HEK293 (cell line): ENCODE measurements at regions not wholly inside any gene's neighbourhood (a gene's known extent, or its start where the extent isn't known, plus 50 kb on each side); places are given as distances from the start of the nearest gene placed in this dataset.

Experiments
- CTCF ChIA-PET: fragments of 350-600 bp; formaldehyde crosslinking; extraction: SDS; loops from one replicate; lab custom pipeline; 2021; ENCODE audit warnings: antibody characterized with exemption; lab: Yijun Ruan, JAX
- POLR2A ChIA-PET: fragments of 300-600 bp; formaldehyde crosslinking; extraction: SDS; loops from one replicate; lab custom pipeline; 2020; ENCODE audit warnings: antibody characterized with exemption, inconsistent platforms; lab: Yijun Ruan, JAX
- H3K27ac ChIP-seq: fragments of 200-500 bp; sonication (Bioruptor generic); 2 replicates; pipeline ENCODE4 v1.5.1; 2014; ENCODE audit warnings: low read depth, low read length, control low read depth, inconsistent platforms; ENCODE audit errors: extremely low read depth
- H3K36me3 ChIP-seq, 2 experiments: fragments of 200-500 bp in 1 of 2; sonication (Bioruptor generic) in 1 of 2; 1 replicate in 1 of 2; 2 replicates in 1 of 2; pipeline ENCODE4 v1.5.1; 2014 to 2017; ENCODE audit warnings: inconsistent platforms in 2 of 2, low read length in 2 of 2; ENCODE audit not compliant: control insufficient read depth in 2 of 2, insufficient read depth in 1 of 2
- H3K4me1 ChIP-seq: fragments of 200-500 bp; sonication (Bioruptor generic); 2 replicates; pipeline ENCODE4 v1.5.1; 2014; ENCODE audit warnings: mild to moderate bottlenecking, low read length, inconsistent platforms; ENCODE audit not compliant: control insufficient read depth, insufficient read depth
- H3K4me3 ChIP-seq: 2 replicates; pipeline ENCODE4 v1.5.1; 2011; ENCODE audit warnings: low read depth, mild to moderate bottlenecking, control low read depth, low read length, moderate library complexity
- H3K9me3 ChIP-seq: fragments of 200-500 bp; sonication (Bioruptor generic); 2 replicates; pipeline ENCODE4 v1.5.1; 2014; ENCODE audit warnings: low read depth, low read length, inconsistent platforms; ENCODE audit not compliant: control insufficient read depth, insufficient read depth
- BCL11A ChIP-seq: fragments of 450-650 bp; formaldehyde crosslinking; IDR thresholded peaks from 2 replicates; pipeline ENCODE4 v1.5.1; 2016; ENCODE audit warnings: low read depth, missing biosample characterization, missing genetic modification characterization
- KLF10 ChIP-seq: fragments of 450-650 bp; IDR thresholded peaks from 2 replicates; pipeline ENCODE4 v1.5.1; 2018; ENCODE audit warnings: missing biosample characterization, mild to moderate bottlenecking, missing genetic modification characterization
- SCRT2 ChIP-seq: fragments of 450-650 bp; formaldehyde crosslinking; IDR thresholded peaks from 2 replicates; pipeline ENCODE4 v1.5.1; 2016; ENCODE audit warnings: missing biosample characterization, missing genetic modification characterization
- SP3 ChIP-seq: fragments of 450-650 bp; formaldehyde crosslinking; IDR thresholded peaks from 2 replicates; pipeline ENCODE4 v1.5.1; 2016; ENCODE audit warnings: missing biosample characterization, missing genetic modification characterization
- WT1 ChIP-seq: fragments of 450-650 bp; formaldehyde crosslinking; IDR thresholded peaks from 2 replicates; pipeline ENCODE4 v1.5.1; 2016; ENCODE audit warnings: missing biosample characterization, missing genetic modification characterization
- ZIC2 ChIP-seq: fragments of 450-650 bp; formaldehyde crosslinking; IDR thresholded peaks from 2 replicates; pipeline ENCODE4 v1.5.1; 2016; ENCODE audit warnings: missing biosample characterization, missing genetic modification characterization
- ZNF174 ChIP-seq: fragments of 450-650 bp; formaldehyde crosslinking; IDR thresholded peaks from 2 replicates; pipeline ENCODE4 v1.5.0; 2017; ENCODE audit warnings: missing biosample characterization, mild to moderate bottlenecking, missing genetic modification characterization
- ZNF223 ChIP-seq: fragments of 450-650 bp; formaldehyde crosslinking; IDR thresholded peaks from 2 replicates; pipeline ENCODE4 v1.5.1; 2016; ENCODE audit warnings: missing biosample characterization, missing genetic modification characterization
- ZNF366 ChIP-seq: fragments of 450-650 bp; formaldehyde crosslinking; conservative IDR thresholded peaks from 2 replicates; pipeline ENCODE4 v1.5.1; 2016; ENCODE audit warnings: missing biosample characterization, missing genetic modification characterization
- ZNF426 ChIP-seq: fragments of 450-650 bp; formaldehyde crosslinking; IDR thresholded peaks from 2 replicates; pipeline ENCODE4 v1.5.1; 2017; ENCODE audit warnings: missing biosample characterization, missing genetic modification characterization, mild to moderate bottlenecking, inconsistent platforms, moderate library complexity
- ZNF473 ChIP-seq: fragments of 450-650 bp; formaldehyde crosslinking; IDR thresholded peaks from 2 replicates; pipeline ENCODE4 v1.5.1; 2017; ENCODE audit warnings: missing biosample characterization, missing genetic modification characterization
- ZNF548 ChIP-seq: fragments of 450-650 bp; formaldehyde crosslinking; IDR thresholded peaks from 2 replicates; pipeline ENCODE4 v1.5.1; 2016; ENCODE audit warnings: missing biosample characterization, missing genetic modification characterization
- ZNF585B ChIP-seq: fragments of 450-650 bp; formaldehyde crosslinking; IDR thresholded peaks from 2 replicates; pipeline ENCODE4 v1.5.1; 2016; ENCODE audit warnings: missing biosample characterization, missing genetic modification characterization
- ZNF621 ChIP-seq: fragments of 450-650 bp; formaldehyde crosslinking; IDR thresholded peaks from 2 replicates; pipeline ENCODE4 v1.5.1; 2017; ENCODE audit warnings: missing biosample characterization, missing genetic modification characterization
- ZNF664 ChIP-seq: fragments of 450-650 bp; formaldehyde crosslinking; IDR thresholded peaks from 2 replicates; pipeline ENCODE4 v1.5.1; 2016; ENCODE audit warnings: missing biosample characterization, missing genetic modification characterization
- TF ChIP-seq, protein P1 (sequence below): fragments of 450-650 bp; formaldehyde crosslinking; IDR thresholded peaks from 2 replicates; pipeline ENCODE4 v1.5.1; 2017; ENCODE audit warnings: missing biosample characterization, missing genetic modification characterization
- TF ChIP-seq, protein P2 (sequence below): fragments of 450-650 bp; formaldehyde crosslinking; IDR thresholded peaks from 2 replicates; pipeline ENCODE4 v1.5.1; 2016; ENCODE audit warnings: missing biosample characterization, missing genetic modification characterization
- TF ChIP-seq, protein P3 (sequence below): fragments of 450-650 bp; formaldehyde crosslinking; IDR thresholded peaks from 2 replicates; pipeline ENCODE4 v1.5.1; 2016; ENCODE audit warnings: missing biosample characterization, missing genetic modification characterization

DNA sequence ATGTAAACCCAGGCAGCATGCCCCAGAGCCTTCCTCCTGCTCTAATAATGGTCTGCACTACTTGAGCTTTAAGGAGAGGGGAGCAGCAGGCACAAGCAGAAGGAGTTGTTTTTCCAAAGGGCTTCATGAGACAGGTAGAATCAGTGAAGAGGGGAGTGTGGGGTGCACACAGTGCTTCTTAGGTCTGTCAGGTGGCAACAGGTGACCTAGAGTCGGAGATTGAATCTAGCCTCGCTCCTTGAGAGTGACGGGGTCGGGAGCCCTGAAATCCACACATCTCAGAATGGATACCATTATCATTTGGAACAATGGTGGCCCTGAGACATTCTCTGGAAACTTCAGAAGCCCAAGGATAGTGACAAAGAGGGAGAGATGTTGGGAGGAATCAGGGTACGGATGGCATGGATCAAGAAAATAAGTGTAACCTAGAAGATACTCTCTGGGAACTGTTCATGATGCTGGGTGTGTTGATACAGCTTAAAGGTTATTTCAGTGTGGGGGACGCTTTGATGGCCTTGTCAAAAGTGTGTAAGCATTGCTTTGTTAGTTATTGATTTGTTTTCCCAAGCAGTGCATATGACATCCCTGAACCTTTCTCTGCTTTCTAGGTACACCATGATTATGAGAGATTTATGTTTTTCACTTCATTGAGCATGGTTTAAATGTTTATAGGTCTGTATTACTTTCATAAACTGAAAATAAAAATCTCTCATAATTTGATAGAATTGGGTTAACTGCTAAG lies 77.8 kb upstream of the L3MBTL3 start:
- no peaks in the 10 kb centered on the region for H3K4me1 ChIP-seq
- H3K4me3 ChIP-seq: no peak overlapping the region
- no peaks in the 10 kb centered on the region for H3K36me3 ChIP-seq
- no peak overlapping the region for H3K27ac ChIP-seq
- POLR2A ChIA-PET: no interaction called here
- CTCF ChIA-PET: interaction anchor here (0.6 to 1.4 kb wide), 3 partner anchors 80 to 343 kb away, joined by 3 read pairs; no protein-coding TSS in a partner anchor
- no peaks in the 10 kb centered on the region for H3K9me3 ChIP-seq
- TF ChIP-seq SCRT2 (tag by site-specific recombination) (peak; percentile 52), ZNF585B (no peak)

DNA sequence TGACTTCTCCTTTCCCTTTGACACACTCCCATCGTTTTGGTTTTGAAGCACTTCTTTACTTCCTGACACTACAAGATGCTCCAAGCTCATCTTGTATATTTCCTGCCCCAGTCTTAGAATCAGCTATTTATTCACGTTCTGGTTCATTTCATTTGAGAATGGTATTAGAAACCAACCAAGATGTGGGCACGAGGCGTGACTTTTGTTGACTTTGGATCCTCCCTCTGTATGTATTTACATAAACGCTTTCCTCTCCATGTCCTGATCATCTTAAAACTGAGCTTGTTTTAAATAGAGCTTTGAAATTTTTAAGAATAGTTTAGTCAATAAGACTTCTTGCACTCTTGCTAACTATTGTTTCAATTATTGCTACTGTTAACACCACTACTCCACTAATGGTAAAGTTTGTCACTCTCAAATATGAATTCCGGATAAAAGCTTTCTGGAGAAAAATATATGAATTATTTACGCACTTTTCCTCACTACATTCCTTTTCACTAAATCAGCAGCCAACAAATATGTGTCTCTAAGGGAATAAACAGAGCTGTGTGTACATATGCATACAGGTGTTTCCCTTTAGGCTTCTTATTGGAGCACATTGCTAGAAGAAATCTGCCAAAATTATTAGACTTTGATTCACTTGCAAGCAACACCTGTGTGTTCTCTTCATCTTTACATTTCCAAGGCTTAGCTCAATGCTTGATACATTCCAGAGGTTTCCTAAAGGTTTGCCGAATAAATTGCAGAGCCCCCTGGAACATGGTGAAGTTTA lies 77.3 kb upstream of the TMEM244 start:
- H3K27ac ChIP-seq: no peak overlapping the region
- POLR2A ChIA-PET: interaction anchor here (0.5 kb wide), 1 partner anchor 25 kb away, joined by 6 read pairs; no protein-coding TSS in a partner anchor
- H3K9me3 ChIP-seq: no peaks in the 10 kb centered on the region
- H3K4me1 ChIP-seq: no peaks in the 10 kb centered on the region
- CTCF ChIA-PET: interaction anchor here (0.6 to 2.5 kb wide), 15 partner anchors 16 to 440 kb away, joined by 3 to 18 read pairs (median 3); no protein-coding TSS in a partner anchor
- no peaks in the 10 kb centered on the region for H3K36me3 ChIP-seq
- no peak overlapping the region for H3K4me3 ChIP-seq
- TF ChIP-seq ZNF473: no peak
- no peak for TF ChIP-seq WT1 (tag by site-specific recombination)
- TF ChIP-seq BCL11A: no peak
- TF ChIP-seq, protein P1, sequence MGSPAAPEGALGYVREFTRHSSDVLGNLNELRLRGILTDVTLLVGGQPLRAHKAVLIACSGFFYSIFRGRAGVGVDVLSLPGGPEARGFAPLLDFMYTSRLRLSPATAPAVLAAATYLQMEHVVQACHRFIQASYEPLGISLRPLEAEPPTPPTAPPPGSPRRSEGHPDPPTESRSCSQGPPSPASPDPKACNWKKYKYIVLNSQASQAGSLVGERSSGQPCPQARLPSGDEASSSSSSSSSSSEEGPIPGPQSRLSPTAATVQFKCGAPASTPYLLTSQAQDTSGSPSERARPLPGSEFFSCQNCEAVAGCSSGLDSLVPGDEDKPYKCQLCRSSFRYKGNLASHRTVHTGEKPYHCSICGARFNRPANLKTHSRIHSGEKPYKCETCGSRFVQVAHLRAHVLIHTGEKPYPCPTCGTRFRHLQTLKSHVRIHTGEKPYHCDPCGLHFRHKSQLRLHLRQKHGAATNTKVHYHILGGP (tag by site-specific recombination): no peak
- no peak for TF ChIP-seq ZNF426 (tag by site-specific recombination)
- no peak for TF ChIP-seq ZNF548 (tag by site-specific recombination)
- no peak for TF ChIP-seq ZIC2
- no peak for TF ChIP-seq ZNF664 (tag by site-specific recombination)
- TF ChIP-seq ZNF174 (tag by site-specific recombination): no peak
- no peak for TF ChIP-seq SP3 (tag by site-specific recombination)
- no peak for TF ChIP-seq ZNF366 (tag by site-specific recombination)
- no peak for TF ChIP-seq KLF10 (tag by site-specific recombination)
- no peak for TF ChIP-seq ZNF223 (tag by site-specific recombination)
- TF ChIP-seq, protein P2, sequence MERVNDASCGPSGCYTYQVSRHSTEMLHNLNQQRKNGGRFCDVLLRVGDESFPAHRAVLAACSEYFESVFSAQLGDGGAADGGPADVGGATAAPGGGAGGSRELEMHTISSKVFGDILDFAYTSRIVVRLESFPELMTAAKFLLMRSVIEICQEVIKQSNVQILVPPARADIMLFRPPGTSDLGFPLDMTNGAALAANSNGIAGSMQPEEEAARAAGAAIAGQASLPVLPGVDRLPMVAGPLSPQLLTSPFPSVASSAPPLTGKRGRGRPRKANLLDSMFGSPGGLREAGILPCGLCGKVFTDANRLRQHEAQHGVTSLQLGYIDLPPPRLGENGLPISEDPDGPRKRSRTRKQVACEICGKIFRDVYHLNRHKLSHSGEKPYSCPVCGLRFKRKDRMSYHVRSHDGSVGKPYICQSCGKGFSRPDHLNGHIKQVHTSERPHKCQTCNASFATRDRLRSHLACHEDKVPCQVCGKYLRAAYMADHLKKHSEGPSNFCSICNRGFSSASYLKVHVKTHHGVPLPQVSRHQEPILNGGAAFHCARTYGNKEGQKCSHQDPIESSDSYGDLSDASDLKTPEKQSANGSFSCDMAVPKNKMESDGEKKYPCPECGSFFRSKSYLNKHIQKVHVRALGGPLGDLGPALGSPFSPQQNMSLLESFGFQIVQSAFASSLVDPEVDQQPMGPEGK: no peak
- TF ChIP-seq, protein P3, sequence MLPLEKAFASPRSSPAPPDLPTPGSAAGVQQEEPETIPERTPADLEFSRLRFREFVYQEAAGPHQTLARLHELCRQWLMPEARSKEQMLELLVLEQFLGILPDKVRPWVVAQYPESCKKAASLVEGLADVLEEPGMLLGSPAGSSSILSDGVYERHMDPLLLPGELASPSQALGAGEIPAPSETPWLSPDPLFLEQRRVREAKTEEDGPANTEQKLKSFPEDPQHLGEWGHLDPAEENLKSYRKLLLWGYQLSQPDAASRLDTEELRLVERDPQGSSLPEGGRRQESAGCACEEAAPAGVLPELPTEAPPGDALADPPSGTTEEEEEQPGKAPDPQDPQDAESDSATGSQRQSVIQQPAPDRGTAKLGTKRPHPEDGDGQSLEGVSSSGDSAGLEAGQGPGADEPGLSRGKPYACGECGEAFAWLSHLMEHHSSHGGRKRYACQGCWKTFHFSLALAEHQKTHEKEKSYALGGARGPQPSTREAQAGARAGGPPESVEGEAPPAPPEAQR (tag by site-specific recombination): no peak
- no peak for TF ChIP-seq ZNF621 (tag by site-specific recombination)
